H1 (cell line): ENCODE measurements at regions not wholly inside any gene's neighbourhood (a gene's known extent, or its start where the extent isn't known, plus 50 kb on each side); places are given as distances from the start of the nearest gene placed in this dataset.
A peak's percentile ranks its signal among the peaks of the same experiment; 100 is the strongest.

ENCODE experiments used
- CTCF ChIA-PET: fragments of 300-600 bp; sonication (Branson Sonifier 250); formaldehyde crosslinking; loops from one replicate; lab custom pipeline; 2021; ENCODE audit not compliant: partially characterized antibody; lab: Charles Lee
- POLR2A ChIA-PET: fragments of 300-600 bp; sonication (Branson Sonifier 250); formaldehyde crosslinking; loops from one replicate; lab custom pipeline; 2021; ENCODE audit warnings: inconsistent platforms; ENCODE audit not compliant: partially characterized antibody; lab: Charles Lee
- DNase-seq, 2 experiments: peaks; one replicate each; pipeline versions ENCODE4 v3.0.0 to v3.0.0-alpha.2; 2010 to 2022; ENCODE audit warnings: low spot score in 2 of 2, low read depth in 1 of 2, mixed read lengths in 1 of 2
- FAIRE-seq: peaks from 2 replicates; lab custom pipeline; 2011; peaks lifted over from hg19 to GRCh38; lab: Jason Lieb, UNC
- H2AFZ ChIP-seq: 2 replicates; pipeline ENCODE4 v1.8.1; 2012; ENCODE audit warnings: low read length, inconsistent platforms
- H2AK5ac ChIP-seq: 2 replicates; pipeline ENCODE4 v1.6.1; 2013; ENCODE audit warnings: low read depth, low read length
- H2BK120ac ChIP-seq: replicated peaks from 2 replicates; pipeline ENCODE3; 2013; ENCODE audit warnings: low read depth, low read length, inconsistent platforms
- H2BK12ac ChIP-seq: 2 replicates; pipeline ENCODE4 v1.6.1; 2013; ENCODE audit warnings: low read depth, low read length
- H2BK15ac ChIP-seq: 2 replicates; pipeline ENCODE4 v1.6.1; 2013; ENCODE audit warnings: low read length
- H2BK20ac ChIP-seq: 2 replicates; pipeline ENCODE4 v1.6.1; 2013; ENCODE audit warnings: low read length
- H2BK5ac ChIP-seq: 2 replicates; pipeline ENCODE4 v1.6.1; 2013; ENCODE audit warnings: low read depth, low read length
- H3K14ac ChIP-seq: 2 replicates; pipeline ENCODE4 v1.6.1; 2013; ENCODE audit warnings: inconsistent platforms; ENCODE audit not compliant: insufficient read length
- H3K18ac ChIP-seq: 2 replicates; pipeline ENCODE4 v1.6.1; 2013; ENCODE audit warnings: low read length; ENCODE audit errors: extremely low read depth
- H3K23ac ChIP-seq: 2 replicates; pipeline ENCODE4 v1.6.1; 2013; ENCODE audit warnings: inconsistent platforms; ENCODE audit not compliant: insufficient read length
- H3K23me2 ChIP-seq: 2 replicates; pipeline ENCODE4 v1.6.1; 2013; ENCODE audit warnings: low read depth, low read length
- H3K27ac ChIP-seq: 2 replicates; pipeline ENCODE4 v1.6.1; 2011; ENCODE audit warnings: low read depth, low read length, inconsistent platforms
- H3K27me3 ChIP-seq, 4 experiments: replicated peaks in 1 of 4; 1 replicate in 1 of 4; 2 replicates in 3 of 4; pipeline versions ENCODE4 v1.6.1 to v1.8.1; 2011 to 2013; ENCODE audit warnings: low read length in 3 of 4, mild to moderate bottlenecking in 3 of 4, inconsistent platforms in 2 of 4, mixed read lengths in 2 of 4, moderate library complexity in 1 of 4; ENCODE audit not compliant: control insufficient read depth in 3 of 4, insufficient read depth in 3 of 4; ENCODE audit errors: extremely low read depth in 1 of 4
- H3K36me3 ChIP-seq, 4 experiments: 2 replicates each; pipeline versions ENCODE4 v1.6.1 to v1.8.1; 2011 to 2013; ENCODE audit warnings: mild to moderate bottlenecking in 4 of 4, low read length in 3 of 4, moderate library complexity in 2 of 4, control low read depth in 1 of 4, inconsistent platforms in 1 of 4; ENCODE audit not compliant: insufficient read depth in 4 of 4, control insufficient read depth in 2 of 4
- H3K4ac ChIP-seq: replicated peaks from 2 replicates; pipeline ENCODE3; 2013; ENCODE audit warnings: low read length, low read depth, mixed read lengths, inconsistent platforms; ENCODE audit not compliant: insufficient read length
- H3K4me1 ChIP-seq, 4 experiments: replicated peaks in 1 of 4; 1 replicate in 1 of 4; 2 replicates in 3 of 4; pipeline versions ENCODE4 v1.6.1 to v1.8.1; 2011 to 2013; ENCODE audit warnings: low read length in 3 of 4, inconsistent platforms in 2 of 4, mixed read lengths in 1 of 4; ENCODE audit not compliant: insufficient read depth in 4 of 4, control insufficient read depth in 3 of 4
- H3K4me2 ChIP-seq, 2 experiments: 2 replicates each; pipeline versions ENCODE4 v1.6.1 to v1.8.1; 2011 to 2013; ENCODE audit warnings: low read depth in 2 of 2, low read length in 2 of 2, control low read depth in 1 of 2, inconsistent platforms in 1 of 2, mild to moderate bottlenecking in 1 of 2; ENCODE audit not compliant: insufficient read depth in 1 of 2
- H3K4me3 ChIP-seq, 4 experiments: fragments of 200-600, 300-600 bp in 1 of 4; sonication (generic), shearing (Covaris generic), sonication (Bioruptor Twin) in 1 of 4; 2 replicates each; pipeline versions ENCODE4 v1.5.1 to v1.8.1; 2011 to 2016; ENCODE audit warnings: low read length in 4 of 4, low read depth in 3 of 4, control low read depth in 2 of 4, inconsistent platforms in 2 of 4, mild to moderate bottlenecking in 2 of 4, mixed read lengths in 1 of 4, moderate library complexity in 1 of 4; ENCODE audit not compliant: insufficient read depth in 2 of 4; ENCODE audit errors: extremely low read depth in 1 of 4
- H3K56ac ChIP-seq: replicated peaks from 2 replicates; pipeline ENCODE3; 2013; ENCODE audit warnings: low read depth, mild to moderate bottlenecking, mixed read lengths, low read length, inconsistent platforms; ENCODE audit not compliant: insufficient read length
- H3K79me1 ChIP-seq: 2 replicates; pipeline ENCODE4 v1.6.1; 2013; ENCODE audit warnings: low read depth, low read length, control low read depth
- H3K79me2 ChIP-seq, 2 experiments: 2 replicates each; pipeline versions ENCODE4 v1.6.1 to v1.8.1; 2012 to 2013; ENCODE audit warnings: low read length in 2 of 2, mild to moderate bottlenecking in 2 of 2, inconsistent platforms in 1 of 2; ENCODE audit not compliant: insufficient read depth in 2 of 2, control insufficient read depth in 1 of 2
- H3K9ac ChIP-seq, 4 experiments: replicated peaks in 1 of 4; 1 replicate in 1 of 4; 2 replicates in 3 of 4; pipeline versions ENCODE4 v1.6.1 to v1.8.1; 2011 to 2013; ENCODE audit warnings: low read depth in 3 of 4, low read length in 3 of 4, control low read depth in 2 of 4, mild to moderate bottlenecking in 2 of 4, moderate library complexity in 2 of 4, inconsistent platforms in 1 of 4; ENCODE audit errors: extremely low read depth in 1 of 4
- H3K9me3 ChIP-seq, 2 experiments: 2 replicates each; pipeline versions ENCODE4 v1.6.1 to v1.8.1; 2012 to 2013; ENCODE audit warnings: mild to moderate bottlenecking in 2 of 2, moderate library complexity in 2 of 2, control low read depth in 1 of 2, inconsistent platforms in 1 of 2, low read depth in 1 of 2, low read length in 1 of 2, mixed read lengths in 1 of 2; ENCODE audit not compliant: insufficient read depth in 2 of 2
- H4K20me1 ChIP-seq, 2 experiments: replicated peaks in 1 of 2; 2 replicates each; pipeline versions ENCODE3 to v1.8.1; 2011 to 2013; ENCODE audit warnings: inconsistent platforms in 2 of 2, low read length in 2 of 2, mild to moderate bottlenecking in 1 of 2; ENCODE audit not compliant: insufficient read depth in 2 of 2, control insufficient read depth in 1 of 2
- H4K5ac ChIP-seq: 2 replicates; pipeline ENCODE4 v1.6.1; 2013; ENCODE audit warnings: low read length, low read depth, mixed read lengths, inconsistent platforms; ENCODE audit not compliant: insufficient read length
- H4K8ac ChIP-seq: 2 replicates; pipeline ENCODE4 v1.8.0; 2013; ENCODE audit warnings: mild to moderate bottlenecking, moderate library complexity, low read length, inconsistent platforms; ENCODE audit not compliant: insufficient read depth; ENCODE audit errors: extremely low read depth
- H4K91ac ChIP-seq: replicated peaks from 2 replicates; pipeline ENCODE3; 2013; ENCODE audit warnings: low read length, mixed read lengths, inconsistent platforms; ENCODE audit not compliant: insufficient read length
- BCL11A ChIP-seq, 2 experiments: IDR thresholded peaks; one replicate each; pipeline ENCODE4 v1.6.1; 2011; ENCODE audit warnings: low read depth in 2 of 2, low read length in 2 of 2, mild to moderate bottlenecking in 2 of 2
- CTCF ChIP-seq, 3 experiments: IDR thresholded peaks; 1 replicate in 2 of 3; 2 replicates in 1 of 3; pipeline versions ENCODE4 v1.5.1 to v1.6.1; 2011; ENCODE audit warnings: low read length in 3 of 3, mild to moderate bottlenecking in 3 of 3, inconsistent platforms in 2 of 3, low read depth in 1 of 3, moderate library complexity in 1 of 3; ENCODE audit not compliant: insufficient read depth in 1 of 3; ENCODE audit errors: control extremely low read depth in 1 of 3
- EGR1 ChIP-seq: IDR thresholded peaks from 2 replicates; pipeline ENCODE4 v1.6.1; 2011; ENCODE audit warnings: low read depth, low read length, borderline replicate concordance
- GTF2F1 ChIP-seq: IDR thresholded peaks from 2 replicates; pipeline ENCODE4 v1.6.1; 2012; ENCODE audit warnings: low read depth, low read length, improper control_type of control experiment, borderline replicate concordance
- MAFK ChIP-seq: IDR thresholded peaks from 2 replicates; pipeline ENCODE4 v1.6.1; 2012; ENCODE audit warnings: low read depth, mild to moderate bottlenecking, improper control_type of control experiment, low read length
- MAX ChIP-seq: IDR thresholded peaks from 2 replicates; pipeline ENCODE4 v1.6.1; 2012; ENCODE audit warnings: inconsistent platforms
- POLR2A ChIP-seq, 2 experiments: IDR thresholded peaks; 1 replicate in 1 of 2; 2 replicates in 1 of 2; pipeline ENCODE4 v1.6.1; 2011; ENCODE audit warnings: low read depth in 2 of 2, low read length in 2 of 2, mild to moderate bottlenecking in 2 of 2; ENCODE audit errors: control extremely low read depth in 1 of 2
- RBBP5 ChIP-seq: IDR thresholded peaks from 2 replicates; pipeline ENCODE4 v1.7.1; 2012; ENCODE audit warnings: low read depth, mild to moderate bottlenecking, inconsistent platforms, low read length, moderate library complexity, borderline replicate concordance
- RNF2 ChIP-seq: fragments of 200-900, 300-1000 bp; sonication (generic); IDR thresholded peaks from 2 replicates; pipeline ENCODE4 v1.7.1; 2016; ENCODE audit warnings: borderline replicate concordance, low read depth, mild to moderate bottlenecking, antibody characterized with exemption, low read length; ENCODE audit not compliant: poor library complexity, severe bottlenecking; ENCODE audit errors: missing control alignments
- RXRA ChIP-seq: IDR thresholded peaks from 2 replicates; pipeline ENCODE4 v1.6.1; 2011; ENCODE audit warnings: low read depth, mild to moderate bottlenecking, low read length, moderate library complexity; ENCODE audit not compliant: insufficient read depth
- SRF ChIP-seq: IDR thresholded peaks from 2 replicates; pipeline ENCODE4 v1.6.1; 2011; ENCODE audit warnings: mild to moderate bottlenecking, low read depth, low read length, moderate library complexity
- SUZ12 ChIP-seq: fragments of 200-600 bp; sonication (generic); IDR thresholded peaks from 2 replicates; pipeline ENCODE4 v1.6.1; 2012; ENCODE audit warnings: mild to moderate bottlenecking, inconsistent platforms, low read length, moderate library complexity, mixed read lengths
- WGBS, 2 experiments: shearing (Covaris generic) in 1 of 2; methylation state at CpG; one replicate each; pipeline versions ENCODE4 v1.1.6 to v1.1.7; 2013 to 2015; ENCODE audit warnings: low lambda C conversion rate in 2 of 2, mixed read lengths in 2 of 2, inconsistent platforms in 1 of 2, low coverage in 1 of 2, missing lambda C conversion rate in 1 of 2; ENCODE audit not compliant: insufficient replicate concordance in 2 of 2, insufficient coverage in 1 of 2, insufficient read length in 1 of 2; ENCODE audit errors: extremely low coverage in 1 of 2, missing lambda C conversion rate in 1 of 2; 5-methylcytosine and 5-hydroxymethylcytosine counted together

GRCh38 chr9:82675102-82675501 lies 387.8 kb downstream of the RASEF start:
- no peaks in the 10 kb centered on the region for H4K20me1 ChIP-seq
- H3K79me2 ChIP-seq: no peaks in the 10 kb centered on the region
- no peak overlapping the region for H3K18ac ChIP-seq
- no peak overlapping the region for H2BK120ac ChIP-seq
- 87 to 100% methylated on average over 2 to 4 of the region's 4 CpGs for WGBS, 2 experiments
- H4K5ac ChIP-seq: no peak overlapping the region
- no peak for FAIRE-seq
- no peak overlapping the region for H3K4me3 ChIP-seq
- H3K36me3 ChIP-seq: no peaks in the 10 kb centered on the region
- H3K14ac ChIP-seq: no peak overlapping the region
- CTCF ChIA-PET: interaction anchor here (0.7 to 1.5 kb wide), 3 partner anchors 15 to 271 kb away, joined by 3 read pairs; no protein-coding TSS in a partner anchor
- no peak overlapping the region for H2BK20ac ChIP-seq
- POLR2A ChIA-PET: no interaction called here
- no peak overlapping the region for H3K23ac ChIP-seq
- no peak overlapping the region for H4K91ac ChIP-seq
- no peak overlapping the region for H4K8ac ChIP-seq
- no peak overlapping the region for H3K9ac ChIP-seq
- DNase-seq: no peak
- H3K56ac ChIP-seq: no peak overlapping the region
- H3K23me2 ChIP-seq: no peaks in the 10 kb centered on the region
- H3K4me2 ChIP-seq: no peak overlapping the region
- no peak overlapping the region for H2BK12ac ChIP-seq
- H3K79me1 ChIP-seq: no peaks in the 10 kb centered on the region
- H3K9me3 ChIP-seq: no peaks in the 10 kb centered on the region
- H2BK15ac ChIP-seq: no peak overlapping the region
- H3K27ac ChIP-seq: no peak overlapping the region
- no peak overlapping the region for H2AFZ ChIP-seq
- no peak overlapping the region for H2AK5ac ChIP-seq
- no peak overlapping the region for H2BK5ac ChIP-seq
- H3K27me3 ChIP-seq: no peaks in the 10 kb centered on the region
- no peaks in the 10 kb centered on the region; a peak in 1 of 7 replicates for H3K4me1 ChIP-seq
- no peak overlapping the region for H3K4ac ChIP-seq
- TF ChIP-seq POLR2A (IDR thresholded peaks at IDR 0.05; ENCODE audit: control extremely low read depth in 1 of 2, low read depth in 2 of 2, low read length in 2 of 2) (no peak), GTF2F1 (no peak), RNF2 (no peak), MAFK (no peak), MAX (no peak), BCL11A (IDR thresholded peaks at IDR 0.05; ENCODE audit: low read depth in 2 of 2, low read length in 2 of 2) (no peak), SRF (no peak), CTCF (IDR thresholded peaks at IDR 0.05; ENCODE audit: control extremely low read depth in 1 of 3, insufficient read depth in 1 of 3, low read depth in 1 of 3, low read length in 3 of 3) (peak in 1 of 3 experiments; percentile 2; a peak in 2 of 4 replicates), RBBP5 (no peak), SUZ12 (no peak), EGR1 (no peak), RXRA (no peak)
